Gastroesophageal sphincter (tissue), 4 donors: ENCODE measurements at regions not wholly inside any gene's neighbourhood (a gene's known extent, or its start where the extent isn't known, plus 50 kb on each side); places are given as distances from the start of the nearest gene placed in this dataset.

Experiments
- ATAC-seq: fragments of 150-250 bp; one replicate; pipeline ENCODE4 v1.9.1; 2016; ENCODE audit warnings: mild to moderate bottlenecking, moderate library complexity
- H3K27ac ChIP-seq, 4 donors: fragments of 200-600 bp; sonication (generic) in 3 of 4; 1 replicate in 3 of 4; 2 replicates in 1 of 4; pipeline ENCODE4 v1.5.1; 2016 to 2019
- H3K27me3 ChIP-seq: fragments of 200-600 bp; sonication (generic); one replicate; pipeline ENCODE4 v1.5.1; 2019
- H3K36me3 ChIP-seq, 2 donors: fragments of 200-600 bp; sonication (generic); one replicate each; pipeline ENCODE4 v1.5.1; 2019; ENCODE audit warnings: control low read depth in 1 of 2
- H3K4me1 ChIP-seq, 3 donors: fragments of 200-600 bp; sonication (generic); 1 replicate in 2 of 3; 2 replicates in 1 of 3; pipeline ENCODE4 v1.5.1; 2016 to 2019; ENCODE audit warnings: control low read depth in 2 of 3
- H3K4me3 ChIP-seq, 2 donors: fragments of 200-600 bp; sonication (generic); one replicate each; pipeline ENCODE4 v1.5.1; 2019; ENCODE audit warnings: mild to moderate bottlenecking in 1 of 2, moderate library complexity in 1 of 2
- H3K9me3 ChIP-seq, 3 donors: fragments of 200-600 bp; sonication (generic); one replicate each; pipeline ENCODE4 v1.5.1; 2017 to 2019; ENCODE audit warnings: control low read depth in 2 of 3
- EP300 ChIP-seq: sonication (generic); formaldehyde crosslinking; IDR thresholded peaks from one replicate; pipeline ENCODE4 v1.6.1; 2017; ENCODE audit warnings: antibody characterized with exemption, mild to moderate bottlenecking
- POLR2A ChIP-seq, 2 donors: fragments of 450-650 bp; IDR thresholded peaks; one replicate each; pipeline ENCODE4 v1.6.1; 2017; ENCODE audit warnings: antibody characterized with exemption in 2 of 2, mild to moderate bottlenecking in 2 of 2, moderate library complexity in 1 of 2
- POLR2AphosphoS5 ChIP-seq: sonication (generic); formaldehyde crosslinking; IDR thresholded peaks from one replicate; pipeline ENCODE4 v1.6.1; 2017; ENCODE audit warnings: antibody characterized with exemption
- WGBS, 2 donors: methylation state at CpG; one replicate each; pipeline ENCODE4 v1.1.5; 2018; ENCODE audit warnings: low coverage in 1 of 2; 5-methylcytosine and 5-hydroxymethylcytosine counted together
- TF ChIP-seq, protein P1 (sequence below), 4 experiments: fragments of 200-600 bp in 2 of 4; fragments of 450-650 bp in 2 of 4; sonication (generic) in 1 of 4; IDR thresholded peaks; one replicate each; pipeline ENCODE4 v1.5.1; 2017 to 2019; ENCODE audit warnings: antibody characterized with exemption in 4 of 4, mild to moderate bottlenecking in 2 of 4, moderate library complexity in 2 of 4

GRCh38 chr2:75311521-75311920 is 112.2 kb upstream of the TACR1 start:
- 55 to 88% methylated on average over 1 to 2 of the region's 3 CpGs for WGBS, 2 donors
- ATAC-seq, result no peak

DNA sequence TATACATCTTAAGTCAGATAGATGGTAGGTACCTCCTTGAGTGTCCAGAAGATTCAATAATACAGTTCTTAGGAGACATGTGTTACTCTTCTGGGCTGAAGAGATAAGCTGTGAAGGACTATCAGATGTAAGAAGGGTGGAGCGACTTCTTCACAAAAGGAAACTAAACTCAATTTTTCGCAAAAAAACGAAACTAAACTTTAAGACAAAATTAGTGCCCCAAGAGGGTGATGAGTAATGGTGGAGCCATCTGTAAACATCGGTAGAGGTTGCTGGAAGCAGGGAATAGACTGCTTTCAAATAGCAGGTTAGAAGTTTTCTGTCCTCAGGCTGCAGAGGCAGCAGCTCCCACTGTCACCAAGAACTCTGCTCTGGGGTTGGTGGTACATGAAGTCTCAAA is 111.6 kb upstream of the TACR1 start:
- TF ChIP-seq EP300 (no peak), POLR2A (IDR thresholded peaks at IDR 0.05) (no peak), POLR2AphosphoS5 (no peak)
- TF ChIP-seq, protein P1, sequence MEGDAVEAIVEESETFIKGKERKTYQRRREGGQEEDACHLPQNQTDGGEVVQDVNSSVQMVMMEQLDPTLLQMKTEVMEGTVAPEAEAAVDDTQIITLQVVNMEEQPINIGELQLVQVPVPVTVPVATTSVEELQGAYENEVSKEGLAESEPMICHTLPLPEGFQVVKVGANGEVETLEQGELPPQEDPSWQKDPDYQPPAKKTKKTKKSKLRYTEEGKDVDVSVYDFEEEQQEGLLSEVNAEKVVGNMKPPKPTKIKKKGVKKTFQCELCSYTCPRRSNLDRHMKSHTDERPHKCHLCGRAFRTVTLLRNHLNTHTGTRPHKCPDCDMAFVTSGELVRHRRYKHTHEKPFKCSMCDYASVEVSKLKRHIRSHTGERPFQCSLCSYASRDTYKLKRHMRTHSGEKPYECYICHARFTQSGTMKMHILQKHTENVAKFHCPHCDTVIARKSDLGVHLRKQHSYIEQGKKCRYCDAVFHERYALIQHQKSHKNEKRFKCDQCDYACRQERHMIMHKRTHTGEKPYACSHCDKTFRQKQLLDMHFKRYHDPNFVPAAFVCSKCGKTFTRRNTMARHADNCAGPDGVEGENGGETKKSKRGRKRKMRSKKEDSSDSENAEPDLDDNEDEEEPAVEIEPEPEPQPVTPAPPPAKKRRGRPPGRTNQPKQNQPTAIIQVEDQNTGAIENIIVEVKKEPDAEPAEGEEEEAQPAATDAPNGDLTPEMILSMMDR (IDR thresholded peaks at IDR 0.05), result no peak
- Histone ChIP-seq H3K27ac (no peak overlapping the region), H3K4me1 (no peaks in the 10 kb centered on the region), H3K4me3 (no peak overlapping the region), H3K27me3 (no peaks in the 10 kb centered on the region), H3K9me3 (no peaks in the 10 kb centered on the region), H3K36me3 (no peaks in the 10 kb centered on the region)
- WGBS, 2 donors, result 66 to 89% methylated on average over 4 of the region's 4 CpGs
- ATAC-seq, result no peak

More at GRCh38 chr2:75311521-75311920, 112.2 kb upstream of the TACR1 start:
- Histone ChIP-seq H3K4me1 (no peaks in the 10 kb centered on the region), H3K27ac (no peak overlapping the region), H3K36me3 (no peaks in the 10 kb centered on the region), H3K9me3 (no peaks in the 10 kb centered on the region), H3K4me3 (no peak overlapping the region), H3K27me3 (no peaks in the 10 kb centered on the region)
- TF ChIP-seq POLR2A (IDR thresholded peaks at IDR 0.05) (no peak), EP300 (no peak), POLR2AphosphoS5 (no peak)
- TF ChIP-seq, protein P1 (IDR thresholded peaks at IDR 0.05), result no peak

GRCh38 chr2:75309596-75310463 is 110.5 kb upstream of the TACR1 start:
- ATAC-seq, result no peak
- 77 to 89% methylated on average over 2 of the region's 2 CpGs for WGBS, 2 donors
- Histone ChIP-seq H3K27me3 (no peaks in the 10 kb centered on the region), H3K4me3 (no peak overlapping the region), H3K36me3 (no peaks in the 10 kb centered on the region), H3K4me1 (no peaks in the 10 kb centered on the region), H3K27ac (no peak overlapping the region), H3K9me3 (no peaks in the 10 kb centered on the region)
- TF ChIP-seq POLR2A (IDR thresholded peaks at IDR 0.05) (no peak), POLR2AphosphoS5 (no peak), EP300 (no peak)
- TF ChIP-seq, protein P1 (IDR thresholded peaks at IDR 0.05), result no peak

GRCh38 chr2:75303227-75303626 is 103.9 kb upstream of the TACR1 start:
- Histone ChIP-seq H3K27me3 (no peaks in the 10 kb centered on the region), H3K9me3 (no peaks in the 10 kb centered on the region), H3K36me3 (no peaks in the 10 kb centered on the region), H3K27ac (no peak overlapping the region), H3K4me1 (no peaks in the 10 kb centered on the region), H3K4me3 (no peak overlapping the region)
- no peak for ATAC-seq
- TF ChIP-seq POLR2A (IDR thresholded peaks at IDR 0.05), result no peak
- TF ChIP-seq EP300, result no peak
- no peak for TF ChIP-seq POLR2AphosphoS5
- TF ChIP-seq, protein P1 (IDR thresholded peaks at IDR 0.05), result no peak
- WGBS, 2 donors, result 91 to 100% methylated on average over 1 of the region's 1 CpG

GRCh38 chr2:75294362-75294761 is 95.0 kb upstream of the TACR1 start:
- no peak overlapping the region for H3K27ac ChIP-seq
- no peaks in the 10 kb centered on the region for H3K36me3 ChIP-seq
- no peaks in the 10 kb centered on the region for H3K4me1 ChIP-seq
- WGBS, 2 donors, result 63 to 83% methylated on average over 1 of the region's 1 CpG
- no peaks in the 10 kb centered on the region for H3K9me3 ChIP-seq
- ATAC-seq, result no peak
- H3K4me3 ChIP-seq, result no peak overlapping the region
- no peak for TF ChIP-seq POLR2AphosphoS5
- TF ChIP-seq POLR2A (IDR thresholded peaks at IDR 0.05), result no peak
- no peak for TF ChIP-seq EP300
- TF ChIP-seq, protein P1 (IDR thresholded peaks at IDR 0.05), result no peak
- H3K27me3 ChIP-seq, result no peaks in the 10 kb centered on the region
